ENCODE measurements at regions not wholly inside any gene's neighbourhood (a gene's known extent, or its start where the extent isn't known, plus 50 kb on each side); places are given as distances from the start of the nearest gene placed in this dataset.

DNA sequence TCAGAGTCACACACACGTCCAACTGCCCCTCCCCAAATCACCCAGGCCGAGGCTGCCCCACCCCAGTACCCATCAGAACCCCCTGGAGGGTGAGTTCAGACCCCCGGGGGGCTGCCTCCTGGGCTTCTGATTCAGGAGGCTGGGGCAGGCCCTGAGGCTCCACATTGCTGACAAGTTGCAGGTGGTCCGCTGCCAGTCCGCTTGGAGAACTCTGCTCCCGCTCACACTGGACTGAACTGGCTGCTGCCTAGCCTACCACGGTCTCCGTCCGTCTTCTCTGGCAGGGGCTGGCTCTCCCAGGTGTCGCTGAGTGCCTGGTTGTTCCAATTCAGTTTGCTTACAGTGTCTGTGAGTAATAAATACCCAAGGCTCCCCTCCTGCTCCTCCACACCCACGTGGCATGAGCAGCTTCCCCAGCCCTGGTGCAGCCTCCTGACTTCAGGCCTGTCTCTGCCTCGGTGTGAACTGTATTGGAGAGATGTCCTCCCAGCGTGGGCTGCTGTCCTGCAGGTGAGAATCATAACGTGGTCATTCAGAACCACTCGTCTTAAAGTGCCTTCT, 163.4 kb downstream of the LAT start:
- TF ChIP-seq, protein P1, sequence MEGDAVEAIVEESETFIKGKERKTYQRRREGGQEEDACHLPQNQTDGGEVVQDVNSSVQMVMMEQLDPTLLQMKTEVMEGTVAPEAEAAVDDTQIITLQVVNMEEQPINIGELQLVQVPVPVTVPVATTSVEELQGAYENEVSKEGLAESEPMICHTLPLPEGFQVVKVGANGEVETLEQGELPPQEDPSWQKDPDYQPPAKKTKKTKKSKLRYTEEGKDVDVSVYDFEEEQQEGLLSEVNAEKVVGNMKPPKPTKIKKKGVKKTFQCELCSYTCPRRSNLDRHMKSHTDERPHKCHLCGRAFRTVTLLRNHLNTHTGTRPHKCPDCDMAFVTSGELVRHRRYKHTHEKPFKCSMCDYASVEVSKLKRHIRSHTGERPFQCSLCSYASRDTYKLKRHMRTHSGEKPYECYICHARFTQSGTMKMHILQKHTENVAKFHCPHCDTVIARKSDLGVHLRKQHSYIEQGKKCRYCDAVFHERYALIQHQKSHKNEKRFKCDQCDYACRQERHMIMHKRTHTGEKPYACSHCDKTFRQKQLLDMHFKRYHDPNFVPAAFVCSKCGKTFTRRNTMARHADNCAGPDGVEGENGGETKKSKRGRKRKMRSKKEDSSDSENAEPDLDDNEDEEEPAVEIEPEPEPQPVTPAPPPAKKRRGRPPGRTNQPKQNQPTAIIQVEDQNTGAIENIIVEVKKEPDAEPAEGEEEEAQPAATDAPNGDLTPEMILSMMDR (IDR thresholded peaks at IDR 0.05), result no peak
- no peak for TF ChIP-seq POLR2A (IDR thresholded peaks at IDR 0.05)

Measured in uterus (tissue), 2 donors.